ENCODE measurements at regions not wholly inside any gene's neighbourhood (a gene's known extent, or its start where the extent isn't known, plus 50 kb on each side); places are given as distances from the start of the nearest gene placed in this dataset.

- TF ChIP-seq CTCF (IDR thresholded peaks at IDR 0.05) (no peak), POLR2A (IDR thresholded peaks at IDR 0.05) (no peak)
These were observed 350.1 kb upstream of the POM121L12 start for GRCh38 chr7:52685333-52685732.

Measured in lower leg skin (tissue), 3 donors.